ENCODE measurements at regions not wholly inside any gene's neighbourhood (a gene's known extent, or its start where the extent isn't known, plus 50 kb on each side); places are given as distances from the start of the nearest gene placed in this dataset.

DNA sequence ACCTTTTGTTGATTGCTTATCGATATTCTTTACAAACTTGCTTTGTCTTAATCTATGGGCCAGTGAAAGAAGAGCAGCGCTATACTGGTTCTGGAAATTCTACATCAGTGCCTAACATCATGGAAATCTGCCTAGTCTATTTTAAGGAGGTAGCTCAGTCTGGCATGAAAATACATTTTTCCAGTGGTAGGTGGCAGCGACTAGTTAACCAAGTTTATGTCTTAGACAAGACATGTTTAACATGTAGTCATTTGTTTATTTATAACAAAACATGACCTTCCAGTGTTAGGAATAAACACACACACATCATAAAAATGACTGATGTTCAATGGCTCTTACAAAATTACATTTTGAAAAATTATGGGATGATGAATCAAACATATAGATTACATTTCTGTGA, 336.0 kb upstream of the SOX5 start:
- Mint-ChIP-seq H3K36me3 (ENCODE audit: unreplicated experiment) (no peaks in the 10 kb centered on the region), H3K27me3 (ENCODE audit: unreplicated experiment) (no peaks in the 10 kb centered on the region), H3K4me1 (ENCODE audit: unreplicated experiment) (no peaks in the 10 kb centered on the region), H3K9me3 (ENCODE audit: unreplicated experiment) (no peaks in the 10 kb centered on the region), H3K4me3 (ENCODE audit: unreplicated experiment) (no peak overlapping the region), H3K27ac (ENCODE audit: unreplicated experiment) (no peak overlapping the region)
- DNase-seq (ENCODE audit: extremely low spot score, unreplicated experiment) = no peak
- TF ChIP-seq CTCF (IDR thresholded peaks at IDR 0.05) = no peak

DNA sequence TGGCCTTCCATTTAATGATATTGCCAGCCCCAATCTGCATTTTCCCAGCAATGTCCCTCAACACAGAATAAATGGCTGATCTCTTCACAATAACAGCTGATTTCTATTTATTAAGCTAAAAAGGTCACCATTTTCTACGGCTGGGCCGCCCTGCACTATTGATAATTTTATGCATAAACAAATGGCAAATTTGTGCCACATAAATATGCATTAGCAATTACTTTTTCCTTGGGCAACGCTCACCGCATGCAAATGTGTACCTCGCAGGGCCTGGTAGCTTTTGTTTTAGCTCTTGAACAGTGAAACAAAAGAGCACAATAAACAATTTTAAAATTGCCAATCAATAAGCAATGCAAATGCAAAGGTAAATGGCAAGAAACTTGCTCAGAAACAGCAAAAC, 331.9 kb upstream of the SOX5 start:
- H3K27ac Mint-ChIP-seq (ENCODE audit: unreplicated experiment) = no peak overlapping the region
- H3K4me1 Mint-ChIP-seq (ENCODE audit: unreplicated experiment) = no peaks in the 10 kb centered on the region
- TF ChIP-seq CTCF (IDR thresholded peaks at IDR 0.05) = no peak
- H3K4me3 Mint-ChIP-seq (ENCODE audit: unreplicated experiment) = no peak overlapping the region
- H3K36me3 Mint-ChIP-seq (ENCODE audit: unreplicated experiment) = no peaks in the 10 kb centered on the region
- no peaks in the 10 kb centered on the region for H3K9me3 Mint-ChIP-seq (ENCODE audit: unreplicated experiment)
- H3K27me3 Mint-ChIP-seq (ENCODE audit: unreplicated experiment) = no peaks in the 10 kb centered on the region
- DNase-seq (ENCODE audit: extremely low spot score, unreplicated experiment) = no peak

DNA sequence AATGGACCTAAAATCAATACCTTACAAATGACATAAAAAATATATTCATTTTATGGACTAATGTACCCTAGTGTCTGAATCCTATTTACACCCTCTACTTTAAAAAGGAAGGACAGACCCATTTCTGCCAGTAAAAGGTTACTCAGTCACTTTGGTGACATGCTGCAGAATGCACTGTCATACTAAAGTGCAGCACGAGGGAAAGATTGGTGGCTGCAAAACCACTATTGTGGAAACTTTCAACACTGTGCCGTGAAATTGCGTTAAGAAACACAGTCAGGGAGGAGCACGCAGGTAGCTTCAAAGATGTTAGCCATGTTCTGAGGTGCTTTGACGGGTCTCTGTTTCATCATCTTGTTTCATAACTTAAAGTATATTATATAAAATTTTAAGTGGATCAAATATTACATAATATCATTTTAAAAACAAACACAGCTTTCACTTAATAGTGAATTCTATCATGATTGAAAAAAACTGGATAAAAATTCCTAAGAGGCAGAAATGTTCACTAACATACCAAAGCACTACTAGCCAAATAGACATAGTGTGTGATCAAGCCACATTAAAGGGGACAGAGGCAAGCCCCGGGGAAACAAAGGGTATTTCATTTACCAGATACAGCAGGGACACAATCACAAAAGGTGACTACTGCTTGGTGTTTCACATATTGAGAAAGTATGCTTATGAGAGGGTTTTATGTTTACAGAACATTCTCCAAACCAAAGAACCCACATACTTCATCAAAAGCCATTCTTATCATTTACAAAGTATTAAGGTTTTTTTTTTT, 330.8 kb upstream of the SOX5 start:
- DNase-seq (ENCODE audit: extremely low spot score, unreplicated experiment) = no peak

GRCh38 chr12:24278832-24279231, 329.4 kb upstream of the SOX5 start:
- DNase-seq (ENCODE audit: extremely low spot score, unreplicated experiment) = no peak
- H3K4me1 Mint-ChIP-seq (ENCODE audit: unreplicated experiment) = no peaks in the 10 kb centered on the region
- no peaks in the 10 kb centered on the region for H3K27me3 Mint-ChIP-seq (ENCODE audit: unreplicated experiment)
- peak; percentile 31 for TF ChIP-seq CTCF (IDR thresholded peaks at IDR 0.05)
- H3K4me3 Mint-ChIP-seq (ENCODE audit: unreplicated experiment) = no peak overlapping the region
- no peak overlapping the region for H3K27ac Mint-ChIP-seq (ENCODE audit: unreplicated experiment)
- H3K9me3 Mint-ChIP-seq (ENCODE audit: unreplicated experiment) = no peaks in the 10 kb centered on the region
- H3K36me3 Mint-ChIP-seq (ENCODE audit: unreplicated experiment) = no peaks in the 10 kb centered on the region

More for the DNA sequence above, 330.8 kb upstream of the SOX5 start:
- no peaks in the 10 kb centered on the region for H3K27me3 Mint-ChIP-seq (ENCODE audit: unreplicated experiment)
- H3K9me3 Mint-ChIP-seq (ENCODE audit: unreplicated experiment) = no peaks in the 10 kb centered on the region
- H3K27ac Mint-ChIP-seq (ENCODE audit: unreplicated experiment) = no peak overlapping the region
- H3K4me3 Mint-ChIP-seq (ENCODE audit: unreplicated experiment) = no peak overlapping the region
- TF ChIP-seq CTCF (IDR thresholded peaks at IDR 0.05) = no peak
- H3K36me3 Mint-ChIP-seq (ENCODE audit: unreplicated experiment) = no peaks in the 10 kb centered on the region
- H3K4me1 Mint-ChIP-seq (ENCODE audit: unreplicated experiment) = no peaks in the 10 kb centered on the region

- Mint-ChIP-seq H3K4me1 (ENCODE audit: unreplicated experiment) (no peaks in the 10 kb centered on the region), H3K9me3 (ENCODE audit: unreplicated experiment) (peaks cover 3% of the 10 kb centered on the region), H3K27me3 (ENCODE audit: unreplicated experiment) (no peaks in the 10 kb centered on the region), H3K4me3 (ENCODE audit: unreplicated experiment) (no peak overlapping the region), H3K36me3 (ENCODE audit: unreplicated experiment) (no peaks in the 10 kb centered on the region), H3K27ac (ENCODE audit: unreplicated experiment) (no peak overlapping the region)
- no peak for DNase-seq (ENCODE audit: extremely low spot score, unreplicated experiment)
- TF ChIP-seq CTCF (IDR thresholded peaks at IDR 0.05) = no peak
Observed at GRCh38 chr12:24270965-24271364, 321.5 kb upstream of the SOX5 start.
